ENCODE measurements at regions not wholly inside any gene's neighbourhood (a gene's known extent, or its start where the extent isn't known, plus 50 kb on each side); places are given as distances from the start of the nearest gene placed in this dataset.

GRCh38 chr4:180518906-180519305 is 1724.3 kb upstream of the TENM3 start:
- Histone ChIP-seq H3K36me3 (no peaks in the 10 kb centered on the region), H3K27ac (no peak overlapping the region), H3K9me3 (ENCODE audit: severe bottlenecking) (no peaks in the 10 kb centered on the region), H3K27me3 (ENCODE audit: insufficient read depth, low read depth, severe bottlenecking) (no peaks in the 10 kb centered on the region), H3K4me3 (ENCODE audit: low read depth, low read length) (no peak overlapping the region)
- no peak for TF ChIP-seq CTCF (IDR thresholded peaks at IDR 0.05; ENCODE audit: low read depth, low read length)
- DNase-seq, result no peak

GRCh38 chr4:180521181-180521580 is 1722.0 kb upstream of the TENM3 start:
- no peaks in the 10 kb centered on the region for H3K27me3 ChIP-seq (ENCODE audit: insufficient read depth, low read depth, severe bottlenecking)
- no peak for DNase-seq
- no peak overlapping the region for H3K27ac ChIP-seq
- H3K36me3 ChIP-seq, result no peaks in the 10 kb centered on the region
- H3K4me3 ChIP-seq (ENCODE audit: low read depth, low read length), result no peak overlapping the region
- no peak for TF ChIP-seq CTCF (IDR thresholded peaks at IDR 0.05; ENCODE audit: low read depth, low read length)
- H3K9me3 ChIP-seq (ENCODE audit: severe bottlenecking), result no peaks in the 10 kb centered on the region

- no peak for TF ChIP-seq CTCF (IDR thresholded peaks at IDR 0.05; ENCODE audit: low read depth, low read length)
- no peak overlapping the region for H3K27ac ChIP-seq
- no peaks in the 10 kb centered on the region for H3K27me3 ChIP-seq (ENCODE audit: insufficient read depth, low read depth, severe bottlenecking)
- no peak overlapping the region for H3K4me3 ChIP-seq (ENCODE audit: low read depth, low read length)
- H3K36me3 ChIP-seq, result no peaks in the 10 kb centered on the region
- DNase-seq, result no peak
- H3K9me3 ChIP-seq (ENCODE audit: severe bottlenecking), result no peaks in the 10 kb centered on the region
Measured at GRCh38 chr4:180525523-180526077, 1717.6 kb upstream of the TENM3 start.

- Histone ChIP-seq H3K9me3 (ENCODE audit: severe bottlenecking) (no peaks in the 10 kb centered on the region), H3K4me3 (ENCODE audit: low read depth, low read length) (no peak overlapping the region), H3K27ac (no peak overlapping the region), H3K27me3 (ENCODE audit: insufficient read depth, low read depth, severe bottlenecking) (no peaks in the 10 kb centered on the region), H3K36me3 (no peaks in the 10 kb centered on the region)
- no peak for DNase-seq
- no peak for TF ChIP-seq CTCF (IDR thresholded peaks at IDR 0.05; ENCODE audit: low read depth, low read length)
Measured at GRCh38 chr4:180528003-180528402, 1715.2 kb upstream of the TENM3 start.

GRCh38 chr4:180530787-180531186 is 1712.4 kb upstream of the TENM3 start:
- no peak for DNase-seq
- no peaks in the 10 kb centered on the region for H3K27me3 ChIP-seq (ENCODE audit: insufficient read depth, low read depth, severe bottlenecking)
- no peak overlapping the region for H3K27ac ChIP-seq
- H3K9me3 ChIP-seq (ENCODE audit: severe bottlenecking), result no peaks in the 10 kb centered on the region
- H3K36me3 ChIP-seq, result no peaks in the 10 kb centered on the region
- no peak overlapping the region for H3K4me3 ChIP-seq (ENCODE audit: low read depth, low read length)
- no peak for TF ChIP-seq CTCF (IDR thresholded peaks at IDR 0.05; ENCODE audit: low read depth, low read length)

- Histone ChIP-seq H3K9me3 (ENCODE audit: severe bottlenecking) (no peaks in the 10 kb centered on the region), H3K27ac (no peak overlapping the region), H3K27me3 (ENCODE audit: insufficient read depth, low read depth, severe bottlenecking) (no peaks in the 10 kb centered on the region), H3K36me3 (no peaks in the 10 kb centered on the region), H3K4me3 (ENCODE audit: low read depth, low read length) (no peak overlapping the region)
- no peak for DNase-seq
- TF ChIP-seq CTCF (IDR thresholded peaks at IDR 0.05; ENCODE audit: low read depth, low read length), result no peak
Measured at GRCh38 chr4:180532691-180533090, 1710.5 kb upstream of the TENM3 start.
